GM19397 (cell line): ENCODE measurements at regions not wholly inside any gene's neighbourhood (a gene's known extent, or its start where the extent isn't known, plus 50 kb on each side); places are given as distances from the start of the nearest gene placed in this dataset.
"Not testable (repeated sequence)": the region's sequence is repeated elsewhere in the genome, so short reads cannot be mapped to it uniquely, and the experiment has no call there.

Experiments
- ATAC-seq: cut with Tn5 transposase; IDR thresholded peaks from one replicate; pipeline ENCODE4 v1.9.1; 2021; ENCODE audit warnings: mild to moderate bottlenecking, moderate library complexity; ENCODE audit not compliant: unreplicated experiment

DNA sequence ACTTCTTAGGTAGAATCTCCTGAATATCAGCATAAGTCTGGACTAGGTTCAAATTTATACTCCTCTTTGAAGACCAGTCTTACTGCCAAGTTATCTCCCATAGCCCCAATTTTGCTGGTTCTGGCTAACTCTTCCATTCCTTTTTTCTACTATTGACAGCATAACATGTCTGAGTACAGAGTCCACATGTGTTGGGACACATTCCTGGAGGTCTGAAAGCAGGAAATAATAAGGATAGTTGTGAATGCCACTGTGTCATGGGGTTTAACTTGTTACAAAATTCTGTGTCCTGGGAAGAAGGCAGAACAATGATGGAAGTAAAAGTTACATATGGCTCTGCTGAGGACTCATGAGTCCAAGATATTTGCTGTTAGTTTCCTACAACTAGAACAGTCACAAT is 57.4 kb upstream of the ZBTB20 start:
- ATAC-seq, result no peak

DNA sequence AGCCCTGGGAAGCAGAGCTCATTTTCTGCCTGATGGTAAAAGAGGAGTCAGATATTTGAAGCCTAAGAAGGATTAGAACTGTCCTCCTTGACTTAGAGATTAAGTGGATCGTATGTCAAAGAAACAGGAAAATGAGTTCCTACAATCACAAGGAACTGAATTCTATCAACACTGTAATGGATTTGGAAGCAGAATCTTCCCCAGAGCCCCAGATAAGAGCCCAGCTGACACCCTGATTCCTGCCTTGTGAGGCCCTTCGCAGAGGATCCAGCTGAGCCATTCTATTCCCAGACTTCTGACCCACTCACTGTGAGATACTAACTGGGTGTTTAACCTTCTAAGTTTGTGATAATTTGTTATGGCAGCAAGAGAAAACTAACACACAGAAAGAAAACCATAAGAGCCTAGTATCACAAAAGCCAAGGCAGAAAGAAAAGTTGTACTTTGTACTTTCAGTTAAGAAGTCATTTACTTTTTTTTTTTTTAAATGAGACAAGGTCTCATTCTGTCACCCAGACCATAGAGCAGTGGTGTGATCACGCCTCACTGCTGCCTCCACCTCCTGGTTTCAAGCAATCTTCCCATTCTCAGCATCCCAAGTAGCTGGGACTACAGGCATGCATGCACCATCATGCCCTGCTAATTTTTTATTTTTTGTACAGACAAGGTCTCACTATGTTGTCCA is 61.1 kb upstream of the ZBTB20 start:
- ATAC-seq, result no peak

DNA sequence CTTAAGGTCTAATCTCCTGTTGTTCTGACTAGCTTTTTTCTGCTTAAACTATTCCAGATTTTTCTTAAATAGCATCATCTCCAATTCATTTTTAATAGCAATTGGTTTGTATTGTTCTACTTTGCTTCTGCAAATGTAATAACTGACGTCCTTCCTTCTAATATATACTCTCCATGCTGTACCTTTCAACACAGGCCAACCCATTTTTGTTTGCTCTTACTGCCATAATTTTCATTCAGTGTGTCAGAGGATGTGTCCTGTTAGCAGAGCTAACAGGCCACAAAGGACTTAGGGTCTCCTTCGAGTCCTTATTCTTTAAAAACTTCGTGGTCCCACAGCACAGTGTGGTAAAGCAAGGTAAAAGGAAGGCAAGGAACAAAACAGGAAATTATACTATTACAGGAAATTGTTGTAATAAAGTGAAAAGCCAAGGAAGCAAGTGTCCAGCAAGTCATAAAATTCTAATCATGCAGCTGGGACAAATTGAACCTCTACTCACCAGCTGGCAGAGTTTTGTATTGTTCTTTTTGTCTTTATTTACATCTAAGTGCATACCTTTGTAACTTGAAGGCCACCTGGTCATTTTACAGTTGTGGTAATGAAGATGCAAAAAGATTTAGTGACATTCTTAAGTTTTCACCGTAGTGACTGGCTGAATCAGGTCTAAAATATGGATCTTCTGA is 64.9 kb upstream of the ZBTB20 start:
- no peak for ATAC-seq

DNA sequence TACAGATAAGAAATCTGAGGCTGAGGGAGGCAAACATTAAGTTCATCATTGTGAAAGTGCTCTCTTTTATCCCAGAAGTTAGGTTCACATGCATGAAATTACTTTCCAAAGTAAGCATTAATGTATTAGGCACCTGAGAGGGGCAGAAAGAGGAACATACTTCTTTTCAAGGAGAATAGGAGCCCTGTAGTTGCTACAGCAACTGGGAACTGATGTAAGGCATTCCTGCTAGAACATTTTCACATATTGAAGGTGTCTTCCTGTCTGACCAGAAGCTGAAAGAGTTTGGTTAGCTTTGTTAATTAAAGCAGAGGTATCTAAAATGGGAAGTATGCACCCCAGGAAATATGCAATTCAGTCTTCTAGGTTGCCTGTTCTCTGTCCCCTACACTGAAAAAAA is 65.5 kb upstream of the ZBTB20 start:
- no peak for ATAC-seq

DNA sequence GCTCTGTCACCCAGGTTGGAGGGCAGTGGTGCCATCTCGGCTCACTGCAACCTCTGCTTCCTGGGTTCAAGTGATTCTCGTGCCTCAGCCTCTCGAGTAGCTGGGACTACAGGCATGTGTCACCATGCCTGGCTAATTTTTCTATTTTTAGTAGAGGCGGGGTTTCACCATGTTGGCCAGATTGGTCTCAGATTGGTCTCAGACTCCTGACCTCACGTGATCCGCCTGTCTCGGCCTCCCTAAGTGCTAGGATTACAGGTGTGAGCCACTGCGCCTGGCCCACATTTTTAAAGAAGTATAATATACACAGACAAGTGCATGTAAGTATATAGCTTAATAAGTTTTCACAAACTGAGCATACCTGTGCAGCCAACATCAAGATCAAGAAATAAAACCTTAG is 66.0 kb upstream of the ZBTB20 start:
- not testable (repeated sequence) for ATAC-seq

DNA sequence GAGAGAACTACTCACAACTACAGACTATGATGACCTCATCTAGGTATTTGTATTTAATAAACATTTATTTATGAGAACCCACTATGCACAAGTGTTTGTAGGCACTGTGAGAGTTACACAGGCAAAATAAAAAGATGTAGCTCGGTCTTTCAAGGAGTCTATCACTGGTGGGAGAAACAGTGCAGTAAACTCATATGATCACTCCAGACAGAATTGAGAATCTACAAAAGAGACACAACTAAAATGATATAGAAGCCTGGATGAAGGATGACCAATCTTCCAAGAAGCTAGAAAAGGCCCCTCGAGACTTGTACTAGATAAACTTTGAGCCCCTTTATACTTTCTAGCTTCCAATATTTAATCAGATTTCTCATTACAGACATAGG is 70.2 kb upstream of the ZBTB20 start:
- ATAC-seq, result no peak

DNA sequence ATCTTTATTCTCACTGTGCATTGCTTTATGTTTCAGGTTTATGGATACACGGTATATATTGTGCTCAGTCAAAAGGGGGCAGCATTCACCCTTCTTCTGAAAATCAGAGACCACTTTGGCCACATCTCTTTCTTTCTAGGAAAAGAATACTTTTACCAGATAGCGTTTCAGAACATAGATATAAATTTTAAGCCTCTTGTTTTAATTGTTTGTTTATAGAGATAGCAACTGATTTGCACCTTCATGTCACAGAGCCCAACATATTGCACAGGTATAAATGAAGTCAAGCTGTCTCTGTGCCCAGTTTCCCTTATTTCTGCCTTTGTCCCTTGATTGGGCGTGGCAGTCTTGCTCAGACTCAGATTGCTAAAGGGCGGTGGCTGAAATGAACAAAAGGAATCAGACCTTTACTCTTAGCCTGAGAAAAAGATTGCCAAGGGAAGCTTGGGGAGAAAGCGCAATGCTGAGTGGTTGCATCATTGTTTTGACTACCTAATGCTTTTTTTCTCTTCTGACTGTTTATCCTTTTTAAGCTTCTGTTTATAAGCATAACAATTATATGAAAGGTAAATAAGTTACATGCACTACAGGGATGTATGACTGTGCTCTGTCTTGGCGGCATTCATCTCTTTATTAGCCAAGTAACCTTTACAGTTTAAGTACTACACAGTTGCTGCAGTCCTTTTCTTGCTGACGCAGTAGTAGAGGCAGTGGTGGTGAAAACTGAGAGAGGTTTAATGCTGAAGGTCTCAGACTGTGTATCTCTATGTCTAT is 70.8 kb upstream of the ZBTB20 start:
- no peak for ATAC-seq

DNA sequence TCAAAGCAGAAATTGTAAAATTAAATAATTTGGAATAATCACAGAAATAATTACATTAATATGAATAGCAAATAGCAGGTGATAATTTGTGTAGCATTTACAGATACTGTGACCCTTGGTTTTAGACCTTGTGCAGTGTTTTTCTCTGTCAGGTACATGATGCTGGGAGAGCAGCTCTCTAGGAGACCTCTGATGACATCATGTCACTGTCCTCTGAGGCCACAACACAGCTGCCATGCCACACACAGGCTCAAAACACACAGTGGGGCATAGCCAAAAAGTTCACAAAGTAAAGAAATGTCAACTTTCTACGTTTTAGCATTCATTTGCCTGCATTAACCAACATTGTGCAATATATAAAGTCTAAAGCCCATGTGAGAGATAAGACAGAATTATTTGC is 71.8 kb upstream of the ZBTB20 start:
- no peak for ATAC-seq

DNA sequence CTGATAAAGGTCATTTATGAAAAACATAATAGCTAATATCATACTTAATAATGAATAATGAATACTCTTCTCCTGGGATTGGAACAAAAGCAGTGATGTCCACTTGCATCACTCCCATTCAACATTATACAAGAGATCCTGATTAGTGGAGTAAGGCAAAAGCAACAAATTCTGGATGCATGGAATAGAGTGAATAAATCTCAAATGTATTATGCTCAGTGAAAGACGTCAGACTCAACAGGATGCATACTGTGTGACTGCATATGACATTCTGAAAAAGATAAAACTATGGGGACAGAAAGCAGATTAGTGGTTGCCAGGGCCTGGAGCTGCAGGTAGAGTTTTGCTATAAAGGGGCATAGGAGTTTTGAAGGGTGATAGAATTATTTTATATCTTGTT is 77.6 kb upstream of the ZBTB20 start:
- ATAC-seq, result no peak

DNA sequence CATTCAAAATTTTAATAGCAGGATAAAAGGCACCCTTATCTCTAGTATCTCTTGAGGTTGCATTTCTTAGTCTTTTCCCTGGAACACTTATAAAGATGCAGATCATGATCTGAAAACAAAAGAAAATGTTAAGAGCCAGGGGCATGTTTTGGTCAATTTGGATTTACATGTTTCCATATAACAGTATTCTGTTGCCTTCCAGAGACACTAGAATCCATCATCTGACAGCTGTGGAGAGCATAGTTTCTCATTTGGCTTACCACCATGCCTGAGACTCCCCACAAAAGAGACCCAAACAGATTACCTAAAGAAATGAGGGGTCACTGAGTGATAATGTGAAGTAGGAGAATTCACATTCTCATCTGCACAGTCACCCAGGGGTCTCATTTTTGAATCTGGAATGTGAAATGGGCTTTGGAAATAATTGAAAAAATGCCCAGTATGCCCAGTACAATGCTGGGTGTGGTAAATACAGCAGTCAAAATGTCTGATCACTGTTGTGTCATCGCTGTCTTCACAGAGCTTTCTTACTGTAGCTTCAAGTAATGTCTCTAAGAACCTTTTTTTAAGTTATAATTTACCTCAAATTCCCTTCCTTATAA is 79.9 kb upstream of the ZBTB20 start:
- no peak for ATAC-seq

DNA sequence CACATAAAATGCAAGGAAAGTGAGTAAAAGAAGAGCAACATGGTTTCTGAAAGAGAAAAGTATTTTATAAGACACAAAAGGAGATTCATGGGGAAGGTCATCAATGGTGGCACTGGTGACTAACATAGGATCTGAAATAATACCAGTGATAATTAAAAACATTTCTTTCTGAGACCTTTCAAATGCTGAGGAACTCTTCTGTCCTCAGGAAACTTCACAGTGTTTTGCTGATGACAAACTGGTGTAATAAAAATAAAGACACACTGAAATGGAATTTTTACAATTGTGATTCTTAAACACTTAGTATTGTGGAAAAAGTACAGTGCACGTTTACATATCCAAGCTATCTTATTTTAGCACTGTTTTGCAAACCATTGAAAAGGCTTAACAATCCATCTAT is 80.4 kb upstream of the ZBTB20 start:
- no peak for ATAC-seq

DNA sequence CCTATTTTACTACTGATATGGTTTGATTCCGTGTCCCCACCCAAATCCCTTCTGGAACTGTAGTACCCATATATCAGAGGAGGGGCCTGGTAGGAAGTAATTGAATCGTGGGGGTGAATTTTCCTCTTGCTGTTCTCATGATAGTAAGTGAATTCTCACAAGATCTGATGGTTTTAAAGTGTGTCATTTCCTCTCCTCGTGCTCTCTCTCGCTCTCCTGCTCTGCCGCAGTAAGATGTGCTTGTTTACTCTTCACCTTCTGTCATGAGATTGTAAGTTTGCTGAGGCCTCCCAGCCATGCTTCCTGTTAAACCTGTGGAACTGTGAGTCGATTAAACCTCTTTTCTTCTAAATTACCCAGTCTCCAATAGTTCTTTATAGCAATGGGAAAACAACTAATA is 81.2 kb upstream of the ZBTB20 start:
- no peak for ATAC-seq

DNA sequence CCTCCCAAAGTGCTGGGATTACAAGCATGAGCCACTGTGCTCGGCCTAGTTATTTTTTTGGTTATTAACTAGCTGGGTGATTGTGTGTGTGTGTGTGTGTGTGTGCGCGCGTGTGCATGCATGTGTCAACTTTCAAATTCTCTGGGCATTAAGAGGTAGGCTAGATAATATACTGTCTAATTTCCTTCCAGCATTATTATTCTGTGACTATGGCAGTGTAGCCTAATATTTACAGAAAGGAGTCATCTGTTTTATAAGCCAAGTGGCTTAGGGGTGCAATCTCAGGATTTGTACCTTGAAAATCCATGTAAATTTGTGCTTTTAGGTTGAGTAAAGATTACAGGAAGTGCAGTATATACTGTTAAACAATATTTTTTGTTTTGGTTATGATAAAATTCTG is 85.1 kb upstream of the ZBTB20 start:
- no peak for ATAC-seq

DNA sequence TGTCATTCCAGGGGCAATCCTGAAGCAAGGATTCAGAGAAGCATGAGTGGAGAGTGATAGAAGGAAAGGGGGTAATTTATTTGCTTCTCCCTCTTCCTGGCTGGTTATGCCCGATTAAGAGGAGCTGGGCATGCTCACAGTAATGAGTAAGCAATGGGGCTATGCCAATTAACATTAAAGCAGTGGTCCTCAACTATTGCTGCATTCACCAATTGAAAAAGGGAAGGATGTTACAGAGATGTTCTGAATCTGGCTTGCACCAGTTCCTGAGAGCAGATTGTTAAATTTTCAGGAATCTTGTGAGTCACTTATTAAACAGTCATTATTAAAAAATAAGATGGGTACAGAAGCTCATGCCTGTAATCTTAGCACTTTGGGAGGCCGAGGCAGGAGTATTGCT is 85.9 kb upstream of the ZBTB20 start:
- no peak for ATAC-seq

DNA sequence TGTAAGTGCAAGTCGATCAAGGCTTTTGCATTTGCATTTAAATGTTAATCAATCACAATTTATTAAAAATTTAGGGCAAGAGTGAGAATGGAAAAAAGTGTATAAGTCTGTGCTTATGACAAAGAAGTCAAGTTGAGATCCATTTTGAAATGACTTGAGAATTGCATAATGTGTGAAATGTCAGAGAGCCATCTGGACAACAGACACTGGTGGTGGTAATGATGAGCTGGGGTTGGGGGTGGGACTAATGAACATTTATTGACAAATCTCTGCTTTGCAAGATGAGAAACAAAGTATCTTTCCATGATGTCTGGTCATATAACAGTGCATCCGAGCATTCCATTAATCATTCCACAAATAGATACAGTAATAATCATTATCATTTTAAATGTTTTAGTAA is 89.4 kb upstream of the ZBTB20 start:
- no peak for ATAC-seq

DNA sequence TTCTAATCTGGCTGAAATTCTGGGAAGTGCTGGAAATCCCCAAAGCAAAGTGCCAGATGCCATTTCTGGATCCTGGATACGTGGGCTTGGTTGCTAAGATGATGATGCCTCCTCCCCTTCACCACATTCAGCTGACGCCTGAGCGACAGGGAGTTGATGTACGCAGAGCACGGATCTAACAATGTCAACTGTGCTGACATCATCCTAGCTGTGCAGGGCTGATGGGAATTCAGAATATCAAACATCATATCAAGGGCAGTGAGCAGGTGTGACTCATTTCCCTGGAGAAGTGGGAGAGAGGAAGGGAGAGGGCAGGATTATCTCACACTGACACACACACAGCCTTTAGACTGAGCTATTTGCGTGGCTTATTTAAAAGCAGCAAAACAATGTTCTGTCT is 92.6 kb upstream of the ZBTB20 start:
- ATAC-seq, result no peak

DNA sequence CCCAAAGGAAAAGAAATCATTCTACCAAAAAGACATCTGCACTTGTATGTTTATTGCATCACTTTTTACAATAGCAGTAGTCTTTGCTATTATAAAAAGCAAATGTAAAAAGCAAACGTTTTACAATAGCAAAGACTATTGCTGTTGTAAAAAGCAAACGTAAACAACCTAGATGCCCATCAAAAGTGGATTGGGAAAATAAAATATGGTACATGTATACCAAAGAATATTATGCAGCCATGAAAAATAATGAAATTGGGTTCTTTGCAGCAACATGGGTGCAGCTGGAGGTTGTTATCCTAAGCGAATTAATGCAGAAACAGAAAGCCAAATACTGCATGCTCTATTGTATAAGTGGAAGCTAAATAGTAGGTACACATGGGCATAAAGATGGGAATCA is 97.3 kb upstream of the ZBTB20 start:
- ATAC-seq, result no peak

DNA sequence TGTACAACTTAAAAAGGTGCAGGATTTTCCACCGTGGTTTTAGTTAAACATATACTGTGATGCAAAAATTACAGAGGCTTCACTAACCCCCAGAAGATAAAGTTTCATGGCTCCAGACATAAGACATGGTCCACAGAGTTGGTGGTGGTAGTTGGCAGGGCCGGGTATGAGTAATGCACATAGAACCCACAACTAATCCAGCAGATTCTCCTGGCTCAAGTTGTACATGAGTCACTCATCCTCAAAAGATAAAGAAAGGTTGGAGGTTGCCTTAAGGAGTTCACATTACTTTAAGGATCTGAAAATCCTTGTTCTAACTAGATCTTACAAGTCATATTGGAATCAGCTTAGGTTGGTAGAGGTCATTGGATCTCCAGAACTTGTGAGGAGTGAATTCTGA is 98.3 kb upstream of the ZBTB20 start:
- ATAC-seq, result no peak

DNA sequence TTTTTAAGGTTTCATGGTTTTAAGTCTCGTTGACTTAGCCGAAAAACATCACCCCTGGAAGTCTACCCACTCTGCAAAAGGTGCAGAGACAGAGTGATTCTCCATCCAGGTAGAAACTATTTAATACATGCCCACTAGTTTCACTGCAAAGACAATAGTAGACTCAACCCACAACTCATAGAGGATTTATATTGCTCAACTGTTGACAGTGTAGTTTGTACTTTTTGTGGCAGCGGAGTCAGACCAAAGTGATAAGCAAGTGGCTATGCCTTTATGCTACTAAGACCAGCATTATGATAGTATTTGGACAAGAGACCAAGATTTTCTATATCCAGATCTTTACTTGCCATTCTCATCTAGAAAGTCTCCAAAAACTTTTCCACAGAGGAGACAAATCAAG is 98.8 kb upstream of the ZBTB20 start:
- ATAC-seq, result no peak

DNA sequence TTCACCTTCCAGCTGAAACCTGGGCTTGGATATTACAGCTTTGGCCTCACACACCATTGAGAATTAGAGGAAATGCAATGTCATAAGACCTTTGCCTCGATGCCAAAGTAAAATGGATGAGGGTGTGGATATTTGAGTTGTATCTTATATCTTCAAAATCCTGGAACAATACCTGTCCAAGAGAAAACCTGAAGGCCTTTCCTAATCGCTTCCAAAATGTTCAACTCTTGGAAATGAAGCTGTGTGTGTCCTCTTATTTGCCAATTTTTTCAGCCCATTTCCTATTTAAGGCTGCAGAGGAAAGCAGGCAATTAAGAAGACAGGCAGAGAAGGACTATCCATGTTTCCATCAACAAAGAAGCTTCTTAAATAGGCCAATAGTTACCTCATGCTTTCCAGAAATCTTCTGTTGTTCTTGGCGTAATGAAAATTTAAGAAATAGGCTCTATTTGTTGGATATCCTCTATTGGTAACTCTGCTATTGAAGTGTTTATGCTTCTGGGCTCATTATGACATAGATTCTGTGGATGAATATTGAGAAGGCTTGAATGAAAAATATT is 99.5 kb upstream of the ZBTB20 start:
- ATAC-seq, result no peak

DNA sequence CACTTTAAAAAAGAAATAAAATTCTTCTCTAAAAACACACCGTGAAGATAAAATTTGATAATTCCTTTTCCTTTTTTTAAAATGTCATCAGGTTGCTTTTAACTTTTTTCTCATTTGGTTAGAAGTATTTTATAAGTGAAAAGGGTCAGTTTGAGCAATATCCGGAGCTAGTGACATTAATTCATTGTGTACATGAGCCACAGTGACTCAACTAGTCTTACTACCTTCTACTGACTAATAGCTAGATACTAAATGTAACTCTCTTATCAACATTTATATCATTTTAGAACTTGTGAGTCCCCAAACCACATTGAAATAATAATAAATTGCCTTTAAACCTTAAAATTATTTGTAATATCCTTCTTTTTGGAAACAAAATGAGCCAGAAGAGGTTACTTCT is 101.2 kb upstream of the ZBTB20 start:
- ATAC-seq, result no peak

DNA sequence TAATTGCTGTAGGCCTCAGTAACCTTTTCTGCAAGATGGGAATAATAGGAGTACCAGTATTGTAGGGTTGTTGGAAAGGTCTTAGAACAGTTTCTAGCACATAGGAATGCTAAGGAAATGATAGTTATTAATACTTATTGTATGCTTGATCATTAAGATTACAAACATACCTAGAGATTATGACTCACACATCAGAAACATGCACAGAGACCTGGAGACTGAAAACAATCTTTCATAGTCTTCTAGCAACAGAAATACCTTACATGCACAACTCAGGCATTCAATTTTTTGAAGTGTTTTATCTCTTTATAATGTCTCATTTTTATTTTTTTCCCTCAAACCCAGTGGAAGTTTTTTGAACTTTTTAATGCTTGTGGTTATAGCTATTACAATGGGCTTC is 104.4 kb upstream of the ZBTB20 start:
- ATAC-seq, result no peak
